ENCODE measurements at regions not wholly inside any gene's neighbourhood (a gene's known extent, or its start where the extent isn't known, plus 50 kb on each side); places are given as distances from the start of the nearest gene placed in this dataset.
"Not testable (repeated sequence)": the region's sequence is repeated elsewhere in the genome, so short reads cannot be mapped to it uniquely, and the experiment has no call there.

- no peak for TF ChIP-seq EZH2phosphoT487 (IDR thresholded peaks at IDR 0.05; ENCODE audit: borderline replicate concordance, low read length)
- TF ChIP-seq CTCF (conservative IDR thresholded peaks at IDR 0.05; ENCODE audit: low read depth, low read length), result no peak
- no peak for TF ChIP-seq EZH2 (IDR thresholded peaks at IDR 0.05; ENCODE audit: low read length, unreplicated experiment)
- no peaks in the 10 kb centered on the region for H3K9me3 ChIP-seq (ENCODE audit: low read length)
- no peak overlapping the region for H3K4me3 ChIP-seq (ENCODE audit: low read length)
- peak overlapping the region; percentile 2; the same call in 1 of the 2 replicates for H3K27ac ChIP-seq (ENCODE audit: low read length)
- no peaks in the 10 kb centered on the region for H4K20me1 ChIP-seq (ENCODE audit: low read length)
- H3F3A ChIP-seq (ENCODE audit: low read length, unreplicated experiment), result no peaks in the 10 kb centered on the region
- no peaks in the 10 kb centered on the region for H3K9me2 ChIP-seq (replicated peaks; ENCODE audit: low read length)
- no TSS peak for BruUV-seq (replicated peaks)
- H3K4me2 ChIP-seq (ENCODE audit: low read length), result peak overlapping the region; percentile 26; the same call in 1 of the 2 replicates
- ChIA-PET CTCF (interaction anchor here (0.5 to 0.6 kb wide), 2 partner anchors 66 to 182 kb away, joined by 3 read pairs; no protein-coding TSS in a partner anchor), POLR2A (ENCODE audit: unreplicated experiment) (no interaction called here)
- H3K27me3 ChIP-seq (ENCODE audit: low read length), result peaks cover 23% of the 10 kb centered on the region; the same call in 1 of the 2 replicates
- no peaks in the 10 kb centered on the region for H3K36me3 ChIP-seq (ENCODE audit: low read depth, low read length)
- no peak; the same call in 1 of the 2 replicates for ATAC-seq
- no peak overlapping the region for H2AFZ ChIP-seq (ENCODE audit: low read length)
- DNase-seq, result no peak
- H3K79me2 ChIP-seq (ENCODE audit: low read length), result no peaks in the 10 kb centered on the region
- H3K4me1 ChIP-seq (ENCODE audit: insufficient read depth, low read length), result peaks cover 11% of the 10 kb centered on the region; the same call in 1 of the 2 replicates
- intact Hi-C loops (cut with micrococcal nuclease), result no loop called here
- no peak overlapping the region for H3K9ac ChIP-seq (ENCODE audit: low read length)
Measured at GRCh38 chr7:131934452-131934851, 378.0 kb upstream of the PODXL start.

- Histone ChIP-seq H3K4me3 (ENCODE audit: low read length) (no peak overlapping the region), H3K36me3 (ENCODE audit: low read depth, low read length) (no peaks in the 10 kb centered on the region), H2AFZ (ENCODE audit: low read length) (no peak overlapping the region), H3K9me3 (ENCODE audit: low read length) (no peaks in the 10 kb centered on the region), H3K4me1 (ENCODE audit: insufficient read depth, low read length) (peaks cover 11% of the 10 kb centered on the region; the same call in 1 of the 2 replicates), H3F3A (ENCODE audit: low read length, unreplicated experiment) (no peaks in the 10 kb centered on the region), H3K9me2 (replicated peaks; ENCODE audit: low read length) (no peaks in the 10 kb centered on the region), H3K4me2 (ENCODE audit: low read length) (peak overlapping the region; percentile 26; the same call in 1 of the 2 replicates), H3K27me3 (ENCODE audit: low read length) (peaks cover 29% of the 10 kb centered on the region; the same call in 1 of the 2 replicates), H3K9ac (ENCODE audit: low read length) (no peak overlapping the region), H3K79me2 (ENCODE audit: low read length) (no peaks in the 10 kb centered on the region), H4K20me1 (ENCODE audit: low read length) (no peaks in the 10 kb centered on the region), H3K27ac (ENCODE audit: low read length) (0 out of 2 replicates have a peak overlapping the region, but pooled peaks have one; percentile 21)
- ATAC-seq, result peak; percentile 15; the same call in 1 of the 2 replicates
- ChIA-PET POLR2A (ENCODE audit: unreplicated experiment) (no interaction called here), CTCF (no interaction called here)
- DNase-seq, result no peak
- BruUV-seq (replicated peaks), result no TSS peak
- TF ChIP-seq EZH2phosphoT487 (IDR thresholded peaks at IDR 0.05; ENCODE audit: borderline replicate concordance, low read length) (no peak), EZH2 (IDR thresholded peaks at IDR 0.05; ENCODE audit: low read length, unreplicated experiment) (no peak), CTCF (conservative IDR thresholded peaks at IDR 0.05; ENCODE audit: low read depth, low read length) (no peak)
- intact Hi-C loops (cut with micrococcal nuclease), result no loop called here
Measured at GRCh38 chr7:131933751-131934289, 377.4 kb upstream of the PODXL start.

DNA sequence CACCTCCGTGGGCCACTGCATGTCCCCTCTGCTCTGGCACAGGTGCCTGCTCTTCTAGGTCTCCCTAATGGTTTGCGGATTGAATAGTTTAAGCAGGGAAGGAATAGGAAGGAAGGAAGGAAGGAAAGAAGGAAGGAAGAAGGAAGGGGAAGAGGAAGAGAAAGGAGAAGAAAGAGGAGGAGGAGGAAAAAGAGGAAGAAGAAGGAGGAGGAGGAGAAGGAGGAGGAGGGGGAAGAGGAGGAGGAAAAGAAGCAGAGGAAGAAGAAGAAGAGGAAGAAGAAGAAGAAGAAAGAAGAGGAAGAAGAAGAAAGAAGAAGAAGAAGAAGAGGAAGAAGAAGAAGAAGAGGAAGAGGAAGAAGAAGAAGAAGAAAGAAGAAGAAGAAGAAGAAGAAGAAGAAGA is 376.8 kb upstream of the PODXL start:
- CTCF ChIA-PET, result not testable (repeated sequence)

More for the DNA sequence above, 376.8 kb upstream of the PODXL start:
- BruUV-seq (replicated peaks); H3F3A ChIP-seq (ENCODE audit: low read length, unreplicated experiment); H3K36me3 ChIP-seq (ENCODE audit: low read depth, low read length); DNase-seq; H3K9me3 ChIP-seq (ENCODE audit: low read length); ATAC-seq; H3K4me3 ChIP-seq (ENCODE audit: low read length); H3K9ac ChIP-seq (ENCODE audit: low read length); H3K79me2 ChIP-seq (ENCODE audit: low read length); H4K20me1 ChIP-seq (ENCODE audit: low read length); intact Hi-C loops (cut with micrococcal nuclease); H3K27ac ChIP-seq (ENCODE audit: low read length); H3K4me2 ChIP-seq (ENCODE audit: low read length); H2AFZ ChIP-seq (ENCODE audit: low read length); H3K9me2 ChIP-seq (replicated peaks; ENCODE audit: low read length); POLR2A ChIA-PET (ENCODE audit: unreplicated experiment): not testable (repeated sequence)
- Histone ChIP-seq H3K4me1 (ENCODE audit: insufficient read depth, low read length) (peaks cover 11% of the 10 kb centered on the region; the same call in 1 of the 2 replicates), H3K27me3 (ENCODE audit: low read length) (peaks cover 36% of the 10 kb centered on the region; the same call in 1 of the 2 replicates)
